GM12874 (cell line): ENCODE measurements at regions not wholly inside any gene's neighbourhood (a gene's known extent, or its start where the extent isn't known, plus 50 kb on each side); places are given as distances from the start of the nearest gene placed in this dataset.

ENCODE experiments used
- CTCF ChIP-seq: IDR thresholded peaks from 2 replicates; pipeline ENCODE4 v1.5.1; 2011; ENCODE audit warnings: low read depth, mild to moderate bottlenecking, control low read depth, low read length, moderate library complexity; ENCODE audit not compliant: insufficient read depth

- TF ChIP-seq CTCF: no peak
Measured at GRCh38 chr9:126096340-126096739, 230.3 kb upstream of the MVB12B start.

- TF ChIP-seq CTCF: no peak
Measured at GRCh38 chr9:126097679-126098078, 228.9 kb upstream of the MVB12B start.

GRCh38 chr9:126106404-126106803, 220.2 kb upstream of the MVB12B start:
- TF ChIP-seq CTCF: no peak

- no peak for TF ChIP-seq CTCF
Measured at GRCh38 chr9:126107693-126108092, 218.9 kb upstream of the MVB12B start.

GRCh38 chr9:126108240-126108639, 218.4 kb upstream of the MVB12B start:
- no peak for TF ChIP-seq CTCF

GRCh38 chr9:126109575-126109974, 217.1 kb upstream of the MVB12B start:
- no peak for TF ChIP-seq CTCF

GRCh38 chr9:126111556-126111955, 215.1 kb upstream of the MVB12B start:
- no peak for TF ChIP-seq CTCF
